ENCODE measurements at regions not wholly inside any gene's neighbourhood (a gene's known extent, or its start where the extent isn't known, plus 50 kb on each side); places are given as distances from the start of the nearest gene placed in this dataset.

- no peak for TF ChIP-seq PITX1 (CRISPR knock-in tag; IDR thresholded peaks at IDR 0.05)
- TF ChIP-seq PHF8 (CRISPR knock-in tag; IDR thresholded peaks at IDR 0.05): no peak
- TF ChIP-seq RAD51 (IDR thresholded peaks at IDR 0.05; ENCODE audit: borderline replicate concordance): no peak
- TF ChIP-seq MTA3 (CRISPR knock-in tag; IDR thresholded peaks at IDR 0.05): no peak
- no peak for TF ChIP-seq CTCF (CRISPR knock-in tag; IDR thresholded peaks at IDR 0.05)
These were observed 97.9 kb upstream of the CPEB4 start for GRCh38 chr5:173790177-173790719.

Measured in HepG2 (cell line).